ENCODE measurements at regions not wholly inside any gene's neighbourhood (a gene's known extent, or its start where the extent isn't known, plus 50 kb on each side); places are given as distances from the start of the nearest gene placed in this dataset.

DNA sequence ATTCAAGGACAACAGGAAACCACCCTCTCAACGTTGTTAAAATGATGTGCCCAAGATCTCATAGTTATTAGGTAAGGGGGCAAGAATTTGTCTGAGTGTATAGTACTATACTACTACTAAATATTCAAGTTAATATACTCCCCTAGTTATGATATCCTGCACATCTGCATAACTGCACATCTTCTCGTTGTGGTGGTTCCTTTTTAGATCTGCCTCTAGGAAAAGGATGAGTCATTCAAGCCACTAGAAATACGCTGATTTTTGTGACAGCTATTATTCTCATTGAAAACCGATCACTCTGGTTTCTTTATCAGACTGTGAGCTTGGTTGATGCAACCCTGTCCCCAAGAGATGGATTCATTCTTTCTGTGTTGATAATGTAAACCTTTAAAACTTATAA lies 1067.0 kb upstream of the FANCL start:
- no peak for TF ChIP-seq POLR2A (IDR thresholded peaks at IDR 0.05)
- TF ChIP-seq EP300 (IDR thresholded peaks at IDR 0.05; ENCODE audit: low read depth): no peak
- TF ChIP-seq POLR2AphosphoS5 (IDR thresholded peaks at IDR 0.05): no peak
- TF ChIP-seq CTCF (IDR thresholded peaks at IDR 0.05): no peak
- 51 to 60% methylated on average over 3 to 4 of the region's 4 CpGs for WGBS, 2 donors (ENCODE audit: low coverage in 1 of 2)

GRCh38 chr2:59307196-59307595 lies 1066.1 kb upstream of the FANCL start:
- intact Hi-C loops (cut with DNase I; ENCODE audit: low total_unique reads): loop anchor here (10.0 kb wide), 1 partner anchor 1248 kb away; the partner anchor contains the start of gene BCL11A
- WGBS, 2 donors (ENCODE audit: low coverage in 1 of 2): 89 to 90% methylated on average over 1 of the region's 1 CpG
- in situ Hi-C loops (cut with MboI; ENCODE audit: low pct_ligation_motif_present in 1 of 4, low pct_unique_long_range_greater_than_20kb in 1 of 4, low sequenced_read_pairs in 3 of 4): loop anchor here in 2 of 4 donors (10.0 to 25.0 kb wide), 2 partner anchors 1255 to 1258 kb away; partner anchors contain the start of gene BCL11A (in 1 of the 2)
- H3K27me3 ChIP-seq: peaks cover 4% of the 10 kb centered on the region
- no peaks in the 10 kb centered on the region for H3K4me1 ChIP-seq
- no peak overlapping the region for H3K4me3 ChIP-seq
- H3K36me3 ChIP-seq: no peaks in the 10 kb centered on the region
- DNase-seq: no peak
- H3K27ac ChIP-seq: no peak overlapping the region
- TF ChIP-seq POLR2AphosphoS5 (IDR thresholded peaks at IDR 0.05): no peak
- TF ChIP-seq CTCF (IDR thresholded peaks at IDR 0.05): no peak
- TF ChIP-seq EP300 (IDR thresholded peaks at IDR 0.05; ENCODE audit: low read depth): no peak
- TF ChIP-seq POLR2A (IDR thresholded peaks at IDR 0.05): no peak
- H3K9me3 ChIP-seq: no peaks in the 10 kb centered on the region

More for the DNA sequence above, 1067.0 kb upstream of the FANCL start:
- intact Hi-C loops (cut with DNase I; ENCODE audit: low total_unique reads) (loop anchor here (10.0 kb wide), 1 partner anchor 1247 kb away; the partner anchor contains the start of gene BCL11A), in situ Hi-C loops (cut with MboI; ENCODE audit: low pct_ligation_motif_present in 1 of 4, low pct_unique_long_range_greater_than_20kb in 1 of 4, low sequenced_read_pairs in 3 of 4) (loop anchor here in 2 of 4 donors (10.0 to 25.0 kb wide), 2 partner anchors 1254 to 1257 kb away; partner anchors contain the start of gene BCL11A (in 1 of the 2))
- DNase-seq: no peak
- Histone ChIP-seq H3K36me3 (no peaks in the 10 kb centered on the region), H3K9me3 (no peaks in the 10 kb centered on the region), H3K4me1 (no peaks in the 10 kb centered on the region), H3K27ac (no peak overlapping the region), H3K4me3 (no peak overlapping the region), H3K27me3 (peaks cover 4% of the 10 kb centered on the region)

DNA sequence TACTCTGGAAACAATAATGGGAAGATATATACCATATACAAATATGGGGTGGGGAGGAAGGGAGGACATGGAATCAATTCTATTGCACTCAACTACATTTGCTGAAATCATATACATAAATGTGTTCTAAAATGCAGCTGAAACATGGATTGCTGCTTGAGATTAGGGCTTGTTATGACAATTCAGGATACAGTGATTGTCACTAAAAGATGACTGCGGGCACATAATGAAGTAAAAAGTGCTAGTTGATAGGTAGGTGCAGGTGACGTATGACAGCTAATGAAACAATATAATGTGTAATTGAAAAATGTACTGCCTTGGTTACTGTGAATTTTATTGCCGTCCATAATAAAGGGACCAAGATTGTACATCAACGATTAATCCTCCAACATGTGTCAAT lies 1062.1 kb upstream of the FANCL start:
- WGBS, 2 donors (ENCODE audit: low coverage in 1 of 2): 96% methylated on average over 4 of the region's 4 CpGs
- Histone ChIP-seq H3K4me1 (peaks cover 0 to 6% (median 0%) of the 10 kb centered on the region in 4 donors), H3K27ac (no peak overlapping the region), H3K27me3 (peaks cover 4% of the 10 kb centered on the region), H3K36me3 (no peaks in the 10 kb centered on the region), H3K9me3 (no peaks in the 10 kb centered on the region), H3K4me3 (no peak overlapping the region)
- in situ Hi-C loops (cut with MboI; ENCODE audit: low pct_ligation_motif_present in 1 of 4, low pct_unique_long_range_greater_than_20kb in 1 of 4, low sequenced_read_pairs in 3 of 4): loop anchor here in 2 of 4 donors (10.0 to 25.0 kb wide), 2 partner anchors 1259 to 1262 kb away; partner anchors contain the start of gene BCL11A (in 1 of the 2)
- TF ChIP-seq EP300 (IDR thresholded peaks at IDR 0.05; ENCODE audit: low read depth) (no peak), CTCF (IDR thresholded peaks at IDR 0.05) (no peak), POLR2AphosphoS5 (IDR thresholded peaks at IDR 0.05) (no peak), POLR2A (IDR thresholded peaks at IDR 0.05) (no peak)
- DNase-seq: no peak
- intact Hi-C loops (cut with DNase I; ENCODE audit: low total_unique reads): loop anchor here (10.0 kb wide), 1 partner anchor 1252 kb away; the partner anchor contains the start of gene BCL11A

GRCh38 chr2:59302683-59303082 lies 1061.6 kb upstream of the FANCL start:
- 84 to 89% methylated on average over 3 of the region's 3 CpGs for WGBS, 2 donors (ENCODE audit: low coverage in 1 of 2)

More at GRCh38 chr2:59302683-59303082, 1061.6 kb upstream of the FANCL start:
- H3K27ac ChIP-seq: no peak overlapping the region
- H3K4me1 ChIP-seq: peaks cover 0 to 6% (median 0%) of the 10 kb centered on the region in 4 donors
- H3K27me3 ChIP-seq: peaks cover 4% of the 10 kb centered on the region
- H3K36me3 ChIP-seq: no peaks in the 10 kb centered on the region
- H3K9me3 ChIP-seq: no peaks in the 10 kb centered on the region
- DNase-seq: no peak
- H3K4me3 ChIP-seq: no peak overlapping the region
- TF ChIP-seq POLR2AphosphoS5 (IDR thresholded peaks at IDR 0.05) (no peak), POLR2A (IDR thresholded peaks at IDR 0.05) (no peak), EP300 (IDR thresholded peaks at IDR 0.05; ENCODE audit: low read depth) (no peak), CTCF (IDR thresholded peaks at IDR 0.05) (no peak)
- intact Hi-C loops (cut with DNase I; ENCODE audit: low total_unique reads): loop anchor here (10.0 kb wide), 1 partner anchor 1252 kb away; the partner anchor contains the start of gene BCL11A
- in situ Hi-C loops (cut with MboI; ENCODE audit: low pct_ligation_motif_present in 1 of 4, low pct_unique_long_range_greater_than_20kb in 1 of 4, low sequenced_read_pairs in 3 of 4): loop anchor here in 2 of 4 donors (10.0 to 25.0 kb wide), 2 partner anchors 1260 to 1262 kb away; partner anchors contain the start of gene BCL11A (in 1 of the 2)

Measured in transverse colon (tissue), 4 donors.